ENCODE measurements at regions not wholly inside any gene's neighbourhood (a gene's known extent, or its start where the extent isn't known, plus 50 kb on each side); places are given as distances from the start of the nearest gene placed in this dataset.

DNA sequence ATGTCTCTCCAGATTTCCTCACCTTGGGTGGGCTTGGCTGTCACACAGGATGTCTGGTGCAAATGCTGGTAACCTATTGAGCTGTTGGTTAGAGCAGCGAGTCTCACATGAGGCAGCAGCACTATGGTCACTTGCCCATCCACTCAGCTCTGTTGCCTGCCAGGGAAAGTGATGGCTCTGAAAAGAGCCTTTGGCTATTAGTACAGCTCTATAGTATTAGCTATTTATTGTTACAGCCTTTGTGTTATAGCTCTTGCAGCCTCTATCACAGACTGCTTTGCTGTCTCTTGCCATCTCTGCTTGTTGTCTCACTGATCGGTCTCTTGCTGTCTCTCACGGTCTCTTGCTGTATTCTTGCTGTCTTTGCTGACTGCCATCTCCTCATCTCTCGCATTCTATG lies 114.3 kb downstream of the MFSD1 start:
- Histone ChIP-seq H3K27me3 (ENCODE audit: control insufficient read depth, extremely low read depth, insufficient read depth, low read length) (no peaks in the 10 kb centered on the region), H3K9me1 (ENCODE audit: control insufficient read depth, extremely low read depth, insufficient read depth, low read length) (no peaks in the 10 kb centered on the region), H3K4me3 (ENCODE audit: control insufficient read depth in 2 of 3, extremely low read depth in 1 of 3, insufficient read depth in 2 of 3, low read depth in 1 of 3, low read length in 3 of 3) (no peak overlapping the region), H3K9ac (ENCODE audit: control insufficient read depth, extremely low read depth, insufficient read depth, low read length) (no peak overlapping the region), H3K4me1 (ENCODE audit: control insufficient read depth, extremely low read depth, insufficient read depth, low read length) (no peaks in the 10 kb centered on the region), H4K20me1 (ENCODE audit: control insufficient read depth, extremely low read depth, insufficient read depth, low read length) (no peaks in the 10 kb centered on the region), H3K4me2 (ENCODE audit: control insufficient read depth, extremely low read depth, insufficient read depth, low read depth, low read length) (no peak overlapping the region), H3K27ac (ENCODE audit: control insufficient read depth, insufficient read depth, low read length) (no peak overlapping the region), H3K36me3 (ENCODE audit: control insufficient read depth in 2 of 2, extremely low read depth in 1 of 2, insufficient read depth in 2 of 2, low read length in 2 of 2) (no peaks in the 10 kb centered on the region), H2AFZ (ENCODE audit: control insufficient read depth, low read length) (no peak overlapping the region), H3K79me2 (ENCODE audit: control insufficient read depth, insufficient read depth, low read length) (no peaks in the 10 kb centered on the region), H3K9me3 (ENCODE audit: control insufficient read depth, low read depth, low read length) (no peaks in the 10 kb centered on the region)
- FAIRE-seq, result no peak
- TF ChIP-seq EZH2 (IDR thresholded peaks at IDR 0.05; ENCODE audit: low read length) (no peak), CTCF (optimal IDR thresholded peaks at IDR 0.05 in 1 of 3, IDR thresholded peaks at IDR 0.05 in 1 of 3, conservative IDR thresholded peaks at IDR 0.05 in 1 of 3; ENCODE audit: extremely low read depth in 1 of 3, insufficient read depth in 2 of 3, low read length in 3 of 3) (no peak)
- DNase-seq (ENCODE audit: low read depth, low spot score), result no peak
- dilution Hi-C loops (cut with MboI; ENCODE audit: extremely low pct_ligation_motif_present, low sequenced_read_pairs), result no loop called here

- H3K9me1 ChIP-seq (ENCODE audit: control insufficient read depth, extremely low read depth, insufficient read depth, low read length), result no peaks in the 10 kb centered on the region
- TF ChIP-seq EZH2 (IDR thresholded peaks at IDR 0.05; ENCODE audit: low read length) (no peak), CTCF (optimal IDR thresholded peaks at IDR 0.05 in 1 of 3, IDR thresholded peaks at IDR 0.05 in 1 of 3, conservative IDR thresholded peaks at IDR 0.05 in 1 of 3; ENCODE audit: extremely low read depth in 1 of 3, insufficient read depth in 2 of 3, low read length in 3 of 3) (peak; percentile 64 to 80 (median 79))
- no peaks in the 10 kb centered on the region for H3K4me1 ChIP-seq (ENCODE audit: control insufficient read depth, extremely low read depth, insufficient read depth, low read length)
- dilution Hi-C loops (cut with MboI; ENCODE audit: extremely low pct_ligation_motif_present, low sequenced_read_pairs), result no loop called here
- no peak for DNase-seq (ENCODE audit: low read depth, low spot score)
- no peak overlapping the region for H3K27ac ChIP-seq (ENCODE audit: control insufficient read depth, insufficient read depth, low read length)
- H3K9ac ChIP-seq (ENCODE audit: control insufficient read depth, extremely low read depth, insufficient read depth, low read length), result no peak overlapping the region
- H3K4me2 ChIP-seq (ENCODE audit: control insufficient read depth, extremely low read depth, insufficient read depth, low read depth, low read length), result no peak overlapping the region
- H4K20me1 ChIP-seq (ENCODE audit: control insufficient read depth, extremely low read depth, insufficient read depth, low read length), result no peaks in the 10 kb centered on the region
- no peaks in the 10 kb centered on the region for H3K79me2 ChIP-seq (ENCODE audit: control insufficient read depth, insufficient read depth, low read length)
- H3K4me3 ChIP-seq (ENCODE audit: control insufficient read depth in 2 of 3, extremely low read depth in 1 of 3, insufficient read depth in 2 of 3, low read depth in 1 of 3, low read length in 3 of 3), result no peak overlapping the region
- no peaks in the 10 kb centered on the region for H3K9me3 ChIP-seq (ENCODE audit: control insufficient read depth, low read depth, low read length)
- no peak overlapping the region for H2AFZ ChIP-seq (ENCODE audit: control insufficient read depth, low read length)
- no peaks in the 10 kb centered on the region for H3K27me3 ChIP-seq (ENCODE audit: control insufficient read depth, extremely low read depth, insufficient read depth, low read length)
- peak; percentile 67 for FAIRE-seq
- H3K36me3 ChIP-seq (ENCODE audit: control insufficient read depth in 2 of 2, extremely low read depth in 1 of 2, insufficient read depth in 2 of 2, low read length in 2 of 2), result no peaks in the 10 kb centered on the region
These were observed 116.2 kb downstream of the MFSD1 start for GRCh38 chr3:158918008-158918407.
